Naive thymus-derived CD4-positive, alpha-beta T cell (primary cell): ENCODE measurements at regions not wholly inside any gene's neighbourhood (a gene's known extent, or its start where the extent isn't known, plus 50 kb on each side); places are given as distances from the start of the nearest gene placed in this dataset.

ENCODE experiments used
- ATAC-seq: fragments of 150-1000 bp; cut with Tn5 transposase; 2 replicates; pipeline ENCODE4 v1.10.0; 2021; ENCODE audit warnings: mild to moderate bottlenecking, moderate library complexity
- CTCF ChIA-PET: fragments of 350-600 bp; sonication (Branson Sonifier 250); formaldehyde crosslinking; loops from one replicate; lab custom pipeline; 2021; ENCODE audit warnings: antibody characterized with exemption; lab: Charles Lee
- POLR2A ChIA-PET: fragments of 350-600 bp; sonication (Branson Sonifier 250); formaldehyde crosslinking; loops from one replicate; lab custom pipeline; 2021; ENCODE audit warnings: antibody characterized with exemption, inconsistent platforms; lab: Charles Lee
- DNase-seq, 9 donors: peaks; one replicate each; pipeline versions ENCODE4 v3.0.0 to v3.0.0-alpha.2; 2020 to 2022; ENCODE audit warnings: mixed read lengths in 1 of 9
- H3K27ac ChIP-seq: one replicate; pipeline ENCODE4 v1.7.0; 2013; ENCODE audit warnings: mild to moderate bottlenecking, low read depth, low read length, moderate library complexity
- H3K27me3 ChIP-seq, 2 donors: one replicate each; pipeline ENCODE4 v1.7.0; 2013; ENCODE audit warnings: low read length in 2 of 2, mild to moderate bottlenecking in 2 of 2, moderate library complexity in 2 of 2; ENCODE audit not compliant: control insufficient read depth in 2 of 2, insufficient read depth in 2 of 2
- H3K36me3 ChIP-seq, 3 experiments: 1 replicate in 2 of 3; 2 replicates in 1 of 3; pipeline ENCODE4 v1.7.0; 2013; ENCODE audit warnings: low read length in 3 of 3, mild to moderate bottlenecking in 3 of 3, moderate library complexity in 1 of 3; ENCODE audit not compliant: insufficient read depth in 3 of 3, control insufficient read depth in 2 of 3
- H3K4me1 ChIP-seq, 2 donors: one replicate each; pipeline ENCODE4 v1.7.0; 2013; ENCODE audit warnings: low read length in 2 of 2, mild to moderate bottlenecking in 2 of 2, moderate library complexity in 1 of 2; ENCODE audit not compliant: control insufficient read depth in 2 of 2, insufficient read depth in 2 of 2
- H3K4me3 ChIP-seq: 2 replicates; pipeline ENCODE4 v1.7.0; 2013; ENCODE audit warnings: mild to moderate bottlenecking, low read length
- H3K9me3 ChIP-seq, 3 experiments: 1 replicate in 2 of 3; 2 replicates in 1 of 3; pipeline ENCODE4 v1.7.0; 2013; ENCODE audit warnings: low read length in 3 of 3; ENCODE audit not compliant: control insufficient read depth in 2 of 3
- H3K27ac Mint-ChIP-seq, 9 donors: one replicate each; pipeline ENCODE4 v1.8.0; 2020 to 2022; ENCODE audit warnings: mixed read lengths in 9 of 9, mild to moderate bottlenecking in 8 of 9, moderate library complexity in 5 of 9, inconsistent platforms in 2 of 9
- H3K27me3 Mint-ChIP-seq, 5 donors: one replicate each; pipeline ENCODE4 v1.8.0; 2021 to 2022; ENCODE audit warnings: mixed read lengths in 5 of 5, mild to moderate bottlenecking in 1 of 5
- H3K36me3 Mint-ChIP-seq, 5 donors: one replicate each; pipeline ENCODE4 v1.8.0; 2020 to 2022; ENCODE audit warnings: mixed read lengths in 5 of 5, mild to moderate bottlenecking in 3 of 5, inconsistent platforms in 1 of 5
- H3K4me1 Mint-ChIP-seq, 7 donors: one replicate each; pipeline ENCODE4 v1.8.0; 2020 to 2022; ENCODE audit warnings: mixed read lengths in 7 of 7, mild to moderate bottlenecking in 3 of 7, inconsistent platforms in 1 of 7
- H3K4me3 Mint-ChIP-seq, 10 donors: one replicate each; pipeline ENCODE4 v1.8.0; 2020 to 2022; ENCODE audit warnings: mild to moderate bottlenecking in 10 of 10, mixed read lengths in 10 of 10, moderate library complexity in 6 of 10, inconsistent platforms in 2 of 10
- H3K9me3 Mint-ChIP-seq, 11 donors: one replicate each; pipeline ENCODE4 v1.8.0; 2020 to 2022; ENCODE audit warnings: mixed read lengths in 11 of 11, mild to moderate bottlenecking in 4 of 11, inconsistent platforms in 1 of 11, moderate library complexity in 1 of 11
- intact Hi-C, 2 donors: fragments of 100-400 bp; cut with micrococcal nuclease; formaldehyde crosslinking; loops; one replicate each; pipeline ENCODE4 v1.15.1; 2023

GRCh38 chr4:30953799-30954198 is 233.6 kb downstream of the PCDH7 start:
- DNase-seq (no peak), ATAC-seq (no peak)
- no peaks in the 10 kb centered on the region for H3K27me3 Mint-ChIP-seq
- H3K4me3 Mint-ChIP-seq = no peak overlapping the region
- H3K36me3 Mint-ChIP-seq = no peaks in the 10 kb centered on the region
- no peaks in the 10 kb centered on the region for H3K4me1 Mint-ChIP-seq
- intact Hi-C loops = no loop called here
- CTCF ChIA-PET = no interaction called here
- H3K4me3 ChIP-seq = no peak overlapping the region
- no peaks in the 10 kb centered on the region for H3K9me3 ChIP-seq
- H3K36me3 ChIP-seq = no peaks in the 10 kb centered on the region
- peaks cover 0 to 5% (median 1%) of the 10 kb centered on the region in 11 donors for H3K9me3 Mint-ChIP-seq
- H3K27me3 ChIP-seq = no peaks in the 10 kb centered on the region
- H3K4me1 ChIP-seq = no peaks in the 10 kb centered on the region
- no peak overlapping the region for H3K27ac Mint-ChIP-seq
- H3K27ac ChIP-seq = no peak overlapping the region
- POLR2A ChIA-PET = no interaction called here

- Mint-ChIP-seq H3K4me3 (no peak overlapping the region), H3K27me3 (no peaks in the 10 kb centered on the region), H3K27ac (no peak overlapping the region), H3K9me3 (peaks cover 1 to 7% (median 4%) of the 10 kb centered on the region in 11 donors), H3K36me3 (no peaks in the 10 kb centered on the region), H3K4me1 (no peaks in the 10 kb centered on the region)
- intact Hi-C loops = no loop called here
- H3K9me3 ChIP-seq = no peaks in the 10 kb centered on the region
- POLR2A ChIA-PET = no interaction called here
- H3K4me1 ChIP-seq = no peaks in the 10 kb centered on the region
- H3K27ac ChIP-seq = no peak overlapping the region
- no peak for DNase-seq
- no peaks in the 10 kb centered on the region for H3K36me3 ChIP-seq
- ATAC-seq = no peak
- CTCF ChIA-PET = no interaction called here
- H3K4me3 ChIP-seq = no peak overlapping the region
- H3K27me3 ChIP-seq = no peaks in the 10 kb centered on the region
These were observed 236.7 kb downstream of the PCDH7 start for GRCh38 chr4:30956916-30957315.

DNA sequence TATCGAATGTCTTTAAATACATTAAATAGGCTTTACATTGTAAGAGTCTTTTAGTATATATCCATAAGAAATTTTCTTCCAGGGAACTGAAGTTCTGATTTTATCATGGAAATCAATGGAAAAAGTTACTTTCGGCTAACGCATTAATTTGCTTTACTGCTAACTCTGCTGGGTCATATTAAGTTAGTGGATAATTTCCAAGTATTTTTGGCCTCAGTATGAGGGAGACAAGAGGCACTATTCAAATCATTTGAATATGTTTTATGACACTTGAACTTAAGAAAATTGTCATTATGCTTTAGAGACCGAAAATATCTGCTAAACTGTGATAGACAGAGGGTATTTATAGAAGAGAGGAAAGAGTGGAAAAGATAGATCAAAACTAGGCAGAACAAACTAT is 237.5 kb downstream of the PCDH7 start:
- Mint-ChIP-seq H3K36me3 (no peaks in the 10 kb centered on the region), H3K27ac (no peak overlapping the region), H3K9me3 (peaks cover 0 to 12% (median 3%) of the 10 kb centered on the region in 11 donors), H3K4me1 (no peaks in the 10 kb centered on the region), H3K4me3 (no peak overlapping the region), H3K27me3 (no peaks in the 10 kb centered on the region)
- Histone ChIP-seq H3K9me3 (no peaks in the 10 kb centered on the region), H3K36me3 (no peaks in the 10 kb centered on the region), H3K4me1 (no peaks in the 10 kb centered on the region), H3K27me3 (no peaks in the 10 kb centered on the region), H3K27ac (no peak overlapping the region), H3K4me3 (no peak overlapping the region)
- ChIA-PET POLR2A (no interaction called here), CTCF (no interaction called here)
- DNase-seq (no peak), ATAC-seq (no peak)
- intact Hi-C loops = no loop called here

DNA sequence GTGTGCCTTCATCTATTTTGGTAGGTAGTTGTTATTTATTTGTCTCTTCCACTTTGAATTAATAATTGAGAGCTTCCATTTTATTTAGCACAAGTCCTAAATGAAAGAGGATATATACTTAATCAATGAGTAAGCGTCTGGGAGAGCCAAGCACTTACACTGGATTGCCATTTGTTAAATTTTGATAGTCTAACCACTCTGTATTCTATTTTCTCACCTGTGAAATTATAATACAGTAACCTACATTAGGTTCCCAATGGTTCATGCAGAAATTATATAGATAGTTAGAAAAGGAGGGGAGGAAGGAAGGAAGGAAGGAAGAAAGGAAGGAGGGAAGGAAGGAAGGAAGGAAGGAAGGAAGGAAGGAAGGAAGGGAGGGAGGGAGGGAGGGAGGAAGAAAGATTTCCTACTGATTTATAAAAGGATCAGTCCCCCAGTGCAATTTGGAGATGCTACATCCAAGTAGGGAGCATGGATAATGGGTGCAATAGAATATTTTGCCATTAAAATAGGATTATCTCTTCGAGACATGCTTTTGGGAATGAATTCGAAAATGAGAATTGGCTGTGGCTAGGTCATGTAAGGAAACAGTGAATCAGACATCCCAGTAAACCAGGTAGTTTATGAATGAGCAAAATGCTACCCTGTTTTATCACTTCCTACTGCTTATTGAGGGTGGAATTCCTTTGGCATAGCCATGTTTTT is 239.8 kb downstream of the PCDH7 start:
- no peak overlapping the region for H3K27ac Mint-ChIP-seq
- ATAC-seq (no peak), DNase-seq (no peak)
- H3K9me3 Mint-ChIP-seq = peaks cover 0 to 12% (median 3%) of the 10 kb centered on the region in 11 donors
- Histone ChIP-seq H3K4me1 (no peaks in the 10 kb centered on the region), H3K27ac (no peak overlapping the region), H3K9me3 (no peaks in the 10 kb centered on the region), H3K4me3 (no peak overlapping the region), H3K36me3 (no peaks in the 10 kb centered on the region), H3K27me3 (no peaks in the 10 kb centered on the region)
- H3K27me3 Mint-ChIP-seq = no peaks in the 10 kb centered on the region
- H3K4me3 Mint-ChIP-seq = no peak overlapping the region
- ChIA-PET CTCF (no interaction called here), POLR2A (no interaction called here)
- H3K36me3 Mint-ChIP-seq = no peaks in the 10 kb centered on the region
- intact Hi-C loops = no loop called here
- H3K4me1 Mint-ChIP-seq = no peaks in the 10 kb centered on the region

- no peaks in the 10 kb centered on the region for H3K4me1 ChIP-seq
- ATAC-seq (no peak), DNase-seq (no peak)
- no peaks in the 10 kb centered on the region for H3K9me3 ChIP-seq
- H3K27ac ChIP-seq = no peak overlapping the region
- H3K4me1 Mint-ChIP-seq = no peaks in the 10 kb centered on the region
- H3K36me3 ChIP-seq = no peaks in the 10 kb centered on the region
- H3K36me3 Mint-ChIP-seq = no peaks in the 10 kb centered on the region
- no peak overlapping the region for H3K4me3 ChIP-seq
- H3K9me3 Mint-ChIP-seq = peaks cover 0 to 12% (median 2%) of the 10 kb centered on the region in 11 donors
- intact Hi-C loops = no loop called here
- no peak overlapping the region for H3K4me3 Mint-ChIP-seq
- no peak overlapping the region for H3K27ac Mint-ChIP-seq
- no peaks in the 10 kb centered on the region for H3K27me3 Mint-ChIP-seq
- ChIA-PET CTCF (no interaction called here), POLR2A (no interaction called here)
- no peaks in the 10 kb centered on the region for H3K27me3 ChIP-seq
These were observed 242.8 kb downstream of the PCDH7 start for GRCh38 chr4:30962939-30963338.

DNA sequence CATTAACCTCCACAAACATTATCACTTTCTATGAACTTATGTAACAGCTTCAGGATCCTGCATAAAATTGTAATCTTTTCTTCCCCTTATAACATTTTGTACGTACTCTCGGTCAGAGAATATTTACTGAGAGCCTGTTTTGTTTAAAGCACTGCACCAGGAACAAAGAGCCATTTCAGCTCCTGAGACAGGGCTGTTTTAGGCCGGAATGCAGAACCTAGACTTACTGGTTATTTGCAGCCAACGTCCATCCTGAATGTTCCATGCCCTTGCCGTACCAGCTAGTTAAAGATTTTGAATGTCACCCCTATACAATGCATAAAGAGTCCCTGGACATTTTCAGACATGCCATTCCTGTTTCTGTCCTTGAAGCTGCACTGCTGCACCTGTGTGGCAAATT is 248.8 kb downstream of the PCDH7 start:
- no peak overlapping the region for H3K4me3 Mint-ChIP-seq
- no peaks in the 10 kb centered on the region for H3K27me3 Mint-ChIP-seq
- H3K36me3 Mint-ChIP-seq = no peaks in the 10 kb centered on the region
- H3K27ac Mint-ChIP-seq = no peak overlapping the region
- ATAC-seq (no peak), DNase-seq (no peak)
- Histone ChIP-seq H3K9me3 (no peaks in the 10 kb centered on the region), H3K4me1 (no peaks in the 10 kb centered on the region), H3K27ac (no peak overlapping the region), H3K36me3 (no peaks in the 10 kb centered on the region), H3K4me3 (no peak overlapping the region), H3K27me3 (no peaks in the 10 kb centered on the region)
- CTCF ChIA-PET = no interaction called here
- H3K9me3 Mint-ChIP-seq = peaks cover 0 to 21% (median 2%) of the 10 kb centered on the region in 11 donors
- no peaks in the 10 kb centered on the region for H3K4me1 Mint-ChIP-seq
- POLR2A ChIA-PET = no interaction called here
- intact Hi-C loops = no loop called here

DNA sequence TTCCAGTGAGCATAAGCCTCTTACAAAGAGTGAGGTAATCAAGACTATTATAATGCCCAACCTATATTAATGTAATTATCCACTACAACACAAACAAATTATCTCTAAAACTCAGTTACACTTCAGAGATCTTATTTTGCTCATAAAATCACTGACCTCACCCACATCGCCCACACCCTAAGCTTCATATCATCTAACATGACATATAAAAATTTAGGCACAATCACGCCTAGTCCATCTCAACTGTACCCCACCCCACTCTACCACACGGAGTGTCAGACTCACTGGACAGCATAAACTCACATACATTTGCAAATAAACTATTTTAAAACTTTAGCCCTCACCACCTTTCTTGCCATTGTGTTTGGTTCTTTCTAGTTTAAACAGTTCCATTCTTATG is 252.4 kb downstream of the PCDH7 start:
- H3K4me3 Mint-ChIP-seq = no peak overlapping the region
- DNase-seq (no peak), ATAC-seq (no peak)
- H3K4me1 Mint-ChIP-seq = no peaks in the 10 kb centered on the region
- intact Hi-C loops = no loop called here
- H3K27ac ChIP-seq = no peak overlapping the region
- ChIA-PET CTCF (no interaction called here), POLR2A (no interaction called here)
- no peaks in the 10 kb centered on the region for H3K27me3 Mint-ChIP-seq
- no peaks in the 10 kb centered on the region for H3K36me3 ChIP-seq
- H3K4me1 ChIP-seq = no peaks in the 10 kb centered on the region
- H3K36me3 Mint-ChIP-seq = no peaks in the 10 kb centered on the region
- H3K4me3 ChIP-seq = no peak overlapping the region
- H3K9me3 ChIP-seq = no peaks in the 10 kb centered on the region
- H3K9me3 Mint-ChIP-seq = peaks cover 0 to 25% (median 3%) of the 10 kb centered on the region in 11 donors
- H3K27me3 ChIP-seq = no peaks in the 10 kb centered on the region
- H3K27ac Mint-ChIP-seq = no peak overlapping the region
